ENCODE measurements at regions not wholly inside any gene's neighbourhood (a gene's known extent, or its start where the extent isn't known, plus 50 kb on each side); places are given as distances from the start of the nearest gene placed in this dataset.

- no peak for DNase-seq (ENCODE audit: extremely low spot score)
- no peaks in the 10 kb centered on the region for H3K36me3 ChIP-seq (ENCODE audit: insufficient read depth)
- H3K4me3 ChIP-seq (ENCODE audit: low read depth, low read length) = no peak overlapping the region
- H3K4me1 ChIP-seq (ENCODE audit: insufficient read depth) = no peaks in the 10 kb centered on the region
- H3K27ac ChIP-seq (ENCODE audit: low read depth) = no peak overlapping the region
These were observed 649.6 kb upstream of the ATXN8OS start for GRCh38 chr13:69458013-69458412.

DNA sequence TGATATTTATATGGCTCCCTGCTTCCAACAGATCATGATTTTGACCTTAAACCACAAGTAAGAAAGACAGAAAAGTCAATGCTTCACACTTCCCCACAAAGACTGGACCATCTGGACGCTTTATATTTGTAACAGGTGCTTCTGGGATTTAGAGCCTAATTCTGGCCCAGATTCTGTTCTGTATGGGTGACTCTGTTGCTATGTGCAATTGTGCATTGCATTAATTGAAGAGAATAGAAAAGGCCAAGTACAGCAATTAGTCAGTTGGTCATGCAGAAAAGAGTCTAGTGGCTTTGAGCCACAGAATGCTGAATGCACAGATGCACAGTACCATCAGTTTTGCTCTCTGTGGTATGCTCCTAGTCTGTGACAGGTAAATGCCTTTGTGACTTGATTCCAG is 657.4 kb upstream of the ATXN8OS start:
- DNase-seq (ENCODE audit: extremely low spot score) = no peak

GRCh38 chr13:69425235-69425634 is 682.4 kb upstream of the ATXN8OS start:
- H3K4me1 ChIP-seq (ENCODE audit: insufficient read depth) = no peaks in the 10 kb centered on the region
- H3K4me3 ChIP-seq (ENCODE audit: low read depth, low read length) = no peak overlapping the region
- no peak for DNase-seq (ENCODE audit: extremely low spot score)
- H3K27ac ChIP-seq (ENCODE audit: low read depth) = no peak overlapping the region
- no peaks in the 10 kb centered on the region for H3K36me3 ChIP-seq (ENCODE audit: insufficient read depth)

More for the DNA sequence above, 657.4 kb upstream of the ATXN8OS start:
- no peaks in the 10 kb centered on the region for H3K4me1 ChIP-seq (ENCODE audit: insufficient read depth)
- 61% methylated on average over 1 of the region's 1 CpG for WGBS
- no peak overlapping the region for H3K27ac ChIP-seq (ENCODE audit: low read depth)
- no peak overlapping the region for H3K4me3 ChIP-seq (ENCODE audit: low read depth, low read length)
- H3K36me3 ChIP-seq (ENCODE audit: insufficient read depth) = no peaks in the 10 kb centered on the region

DNA sequence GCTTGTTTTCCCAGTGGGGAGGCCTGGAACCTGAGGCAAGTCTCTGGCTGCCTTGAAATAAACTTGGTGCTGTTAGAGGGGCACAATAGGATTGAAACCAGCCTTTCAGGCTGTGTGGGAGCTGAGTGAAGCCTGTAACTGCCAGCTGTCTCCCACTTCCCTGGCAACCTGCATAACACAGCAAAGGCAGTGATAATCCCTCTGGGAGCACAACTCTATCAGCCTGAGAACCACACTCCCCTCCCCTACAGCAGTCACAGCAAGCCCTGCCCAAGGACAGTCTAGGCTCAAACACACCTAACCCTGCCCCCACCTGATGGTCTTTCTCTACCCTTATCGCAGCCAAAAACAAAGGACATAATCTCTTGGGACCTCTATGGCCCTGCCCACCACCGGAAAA is 683.8 kb upstream of the ATXN8OS start:
- Histone ChIP-seq H3K36me3 (ENCODE audit: insufficient read depth) (no peaks in the 10 kb centered on the region), H3K4me1 (ENCODE audit: insufficient read depth) (no peaks in the 10 kb centered on the region), H3K4me3 (ENCODE audit: low read depth, low read length) (no peak overlapping the region), H3K27ac (ENCODE audit: low read depth) (no peak overlapping the region)
- WGBS = 85% methylated on average over 2 of the region's 2 CpGs
- no peak for DNase-seq (ENCODE audit: extremely low spot score)

DNA sequence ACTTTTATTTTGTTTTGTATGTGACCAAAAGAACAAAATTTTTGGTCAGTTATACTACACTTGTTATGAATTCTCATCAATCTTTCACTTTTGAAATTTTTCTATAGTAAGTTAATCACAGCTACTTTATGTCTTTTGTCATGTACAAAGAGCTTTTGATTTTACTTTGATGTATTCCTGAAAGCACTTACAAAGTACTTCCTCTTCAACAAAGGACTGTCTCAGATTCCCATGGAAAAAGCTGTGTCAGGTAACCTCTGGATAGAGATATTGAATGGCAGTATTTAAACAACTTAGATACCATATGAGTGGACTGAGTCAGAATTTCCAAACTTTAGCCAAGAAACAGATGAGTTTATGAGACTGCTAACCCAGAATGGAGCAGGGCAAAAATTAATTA is 689.3 kb upstream of the ATXN8OS start:
- no peak overlapping the region for H3K27ac ChIP-seq (ENCODE audit: low read depth)
- no peaks in the 10 kb centered on the region for H3K36me3 ChIP-seq (ENCODE audit: insufficient read depth)
- no peak overlapping the region for H3K4me3 ChIP-seq (ENCODE audit: low read depth, low read length)
- DNase-seq (ENCODE audit: extremely low spot score) = no peak
- H3K4me1 ChIP-seq (ENCODE audit: insufficient read depth) = no peaks in the 10 kb centered on the region

GRCh38 chr13:69410761-69411160 is 696.9 kb upstream of the ATXN8OS start:
- Histone ChIP-seq H3K36me3 (ENCODE audit: insufficient read depth) (no peaks in the 10 kb centered on the region), H3K4me1 (ENCODE audit: insufficient read depth) (no peaks in the 10 kb centered on the region), H3K27ac (ENCODE audit: low read depth) (no peak overlapping the region), H3K4me3 (ENCODE audit: low read depth, low read length) (no peak overlapping the region)
- no peak for DNase-seq (ENCODE audit: extremely low spot score)
- WGBS = 81% methylated on average over 1 of the region's 1 CpG

- 83% methylated on average over 2 of the region's 2 CpGs for WGBS
- no peak for DNase-seq (ENCODE audit: extremely low spot score)
- H3K4me3 ChIP-seq (ENCODE audit: low read depth, low read length) = no peak overlapping the region
These were observed 715.9 kb upstream of the ATXN8OS start for GRCh38 chr13:69391756-69392155.

GRCh38 chr13:69389899-69390298 is 717.7 kb upstream of the ATXN8OS start:
- DNase-seq (ENCODE audit: extremely low spot score) = no peak
- H3K27ac ChIP-seq (ENCODE audit: low read depth) = no peak overlapping the region
- no peaks in the 10 kb centered on the region for H3K4me1 ChIP-seq (ENCODE audit: insufficient read depth)
- 35% methylated on average over 4 of the region's 4 CpGs for WGBS
- no peaks in the 10 kb centered on the region for H3K36me3 ChIP-seq (ENCODE audit: insufficient read depth)
- no peak overlapping the region for H3K4me3 ChIP-seq (ENCODE audit: low read depth, low read length)

More at GRCh38 chr13:69391756-69392155, 715.9 kb upstream of the ATXN8OS start:
- Histone ChIP-seq H3K27ac (ENCODE audit: low read depth) (no peak overlapping the region), H3K36me3 (ENCODE audit: insufficient read depth) (no peaks in the 10 kb centered on the region), H3K4me1 (ENCODE audit: insufficient read depth) (no peaks in the 10 kb centered on the region)

- no peak overlapping the region for H3K27ac ChIP-seq (ENCODE audit: low read depth)
- H3K36me3 ChIP-seq (ENCODE audit: insufficient read depth) = no peaks in the 10 kb centered on the region
- 30% methylated on average over 5 of the region's 5 CpGs for WGBS
- no peaks in the 10 kb centered on the region for H3K4me1 ChIP-seq (ENCODE audit: insufficient read depth)
- H3K4me3 ChIP-seq (ENCODE audit: low read depth, low read length) = no peak overlapping the region
- DNase-seq (ENCODE audit: extremely low spot score) = no peak
These were observed 733.7 kb upstream of the ATXN8OS start for GRCh38 chr13:69373747-69374425.

- no peak for DNase-seq (ENCODE audit: extremely low spot score)
- Histone ChIP-seq H3K4me3 (ENCODE audit: low read depth, low read length) (no peak overlapping the region), H3K4me1 (ENCODE audit: insufficient read depth) (no peaks in the 10 kb centered on the region), H3K27ac (ENCODE audit: low read depth) (no peak overlapping the region), H3K36me3 (ENCODE audit: insufficient read depth) (no peaks in the 10 kb centered on the region)
- 84% methylated on average over 3 of the region's 3 CpGs for WGBS
These were observed 744.3 kb upstream of the ATXN8OS start for GRCh38 chr13:69363360-69363759.

- H3K4me3 ChIP-seq (ENCODE audit: low read depth, low read length) = no peak overlapping the region
- H3K36me3 ChIP-seq (ENCODE audit: insufficient read depth) = no peaks in the 10 kb centered on the region
- no peaks in the 10 kb centered on the region for H3K4me1 ChIP-seq (ENCODE audit: insufficient read depth)
- no peak for DNase-seq (ENCODE audit: extremely low spot score)
- H3K27ac ChIP-seq (ENCODE audit: low read depth) = no peak overlapping the region
- WGBS = 64% methylated on average over 3 of the region's 3 CpGs
These were observed 776.4 kb upstream of the ATXN8OS start for GRCh38 chr13:69331245-69331644.

DNA sequence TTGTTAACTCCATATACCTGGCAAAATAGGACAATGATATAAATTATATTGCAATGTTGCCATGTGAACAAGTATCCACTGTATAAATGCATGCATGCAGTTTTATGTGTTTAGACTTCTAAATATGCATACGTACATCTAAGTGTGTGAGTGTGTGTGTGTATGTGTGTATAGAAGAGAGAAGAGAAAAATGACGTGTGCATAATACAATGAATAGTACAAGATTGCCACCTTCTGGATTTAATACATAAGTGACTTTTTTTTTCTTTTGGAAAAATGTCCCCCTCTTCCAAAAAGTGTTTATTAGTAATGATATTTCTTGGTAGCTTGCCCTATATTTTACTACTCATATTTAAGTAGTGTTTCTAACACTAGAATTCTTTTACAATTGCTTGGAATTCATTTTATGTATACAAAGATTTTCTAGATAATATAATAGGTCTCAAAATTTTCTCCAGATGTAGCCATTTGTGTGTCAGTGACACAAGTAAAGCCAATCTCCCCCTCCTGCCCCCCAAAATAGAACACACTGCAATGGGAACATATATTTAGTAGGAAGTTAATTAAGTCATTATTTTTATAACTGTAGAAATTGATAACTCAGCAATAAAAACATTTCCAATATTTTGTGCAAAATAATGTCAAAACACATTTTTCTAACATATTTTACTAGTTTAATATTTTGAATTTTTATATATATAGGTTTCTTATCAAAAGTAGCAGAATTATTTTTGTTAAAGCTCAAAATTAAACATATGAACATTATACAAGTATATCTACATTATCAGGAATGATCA is 783.3 kb upstream of the ATXN8OS start:
- no peaks in the 10 kb centered on the region for H3K36me3 ChIP-seq (ENCODE audit: insufficient read depth)
- no peaks in the 10 kb centered on the region for H3K4me1 ChIP-seq (ENCODE audit: insufficient read depth)
- no peak for DNase-seq (ENCODE audit: extremely low spot score)
- H3K4me3 ChIP-seq (ENCODE audit: low read depth, low read length) = no peak overlapping the region
- H3K27ac ChIP-seq (ENCODE audit: low read depth) = no peak overlapping the region
- 3% methylated on average over 2 of the region's 2 CpGs for WGBS

GRCh38 chr13:69319656-69320055 is 788.0 kb upstream of the ATXN8OS start:
- Histone ChIP-seq H3K4me1 (ENCODE audit: insufficient read depth) (no peaks in the 10 kb centered on the region), H3K27ac (ENCODE audit: low read depth) (no peak overlapping the region), H3K4me3 (ENCODE audit: low read depth, low read length) (no peak overlapping the region), H3K36me3 (ENCODE audit: insufficient read depth) (no peaks in the 10 kb centered on the region)
- WGBS = 77% methylated on average over 3 of the region's 3 CpGs
- DNase-seq (ENCODE audit: extremely low spot score) = no peak

DNA sequence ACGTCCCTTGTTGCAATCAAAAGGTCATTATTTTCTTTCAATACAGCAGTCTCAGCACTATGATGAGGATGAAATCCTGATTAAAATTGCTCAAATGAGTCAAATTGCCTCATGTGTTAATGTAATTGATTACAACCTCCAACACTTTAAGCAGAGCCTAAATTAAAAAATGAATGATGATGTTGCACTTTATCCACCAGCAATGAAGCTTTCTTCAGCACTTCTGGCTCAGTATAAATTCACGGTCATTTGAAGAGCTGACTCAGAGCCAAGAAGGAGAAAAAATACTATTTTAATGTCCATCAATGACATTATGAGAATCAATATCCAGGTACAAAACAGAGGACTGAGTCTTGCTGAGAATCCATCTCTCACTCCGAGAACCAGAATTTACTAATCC is 792.6 kb upstream of the ATXN8OS start:
- H3K4me1 ChIP-seq (ENCODE audit: insufficient read depth) = no peaks in the 10 kb centered on the region
- H3K36me3 ChIP-seq (ENCODE audit: insufficient read depth) = no peaks in the 10 kb centered on the region
- DNase-seq (ENCODE audit: extremely low spot score) = no peak
- 83% methylated on average over 3 of the region's 3 CpGs for WGBS
- H3K4me3 ChIP-seq (ENCODE audit: low read depth, low read length) = no peak overlapping the region
- no peak overlapping the region for H3K27ac ChIP-seq (ENCODE audit: low read depth)

Measured in urinary bladder (tissue), 3 donors.